ENCODE measurements at regions not wholly inside any gene's neighbourhood (a gene's known extent, or its start where the extent isn't known, plus 50 kb on each side); places are given as distances from the start of the nearest gene placed in this dataset.

- H2BK5ac ChIP-seq (ENCODE audit: insufficient read length, low read length): no peak overlapping the region
- H3K27ac ChIP-seq (ENCODE audit: insufficient read length, low read depth, low read length): no peak overlapping the region
- WGBS (ENCODE audit: extremely low coverage, insufficient read length, low lambda C conversion rate): no CpG with 5 or more reads among the region's 6 CpGs
- H4K91ac ChIP-seq (ENCODE audit: insufficient read length, low read depth, low read length): no peak overlapping the region
- no peak overlapping the region for H4K8ac ChIP-seq (replicated peaks; ENCODE audit: insufficient read length, low read depth, low read length)
- Mint-ChIP-seq H3K4me3 (no peak overlapping the region), H3K27me3 (ENCODE audit: low read depth) (no peaks in the 10 kb centered on the region), H3K4me1 (peaks cover 7 to 14% of the 10 kb centered on the region in 2 experiments), H3K36me3 (ENCODE audit: insufficient read depth in 1 of 3, low read depth in 3 of 3) (no peaks in the 10 kb centered on the region; a peak in 1 of 7 replicates), H3K9me3 (no peaks in the 10 kb centered on the region), H3K27ac (peak overlapping the region in 1 of 3 experiments; percentile 39; a peak in 1 of 7 replicates)
- no peak overlapping the region for H3K4ac ChIP-seq (ENCODE audit: low read depth, low read length)
- no peak overlapping the region for H2BK12ac ChIP-seq (ENCODE audit: insufficient read length, low read depth, low read length)
- no peaks in the 10 kb centered on the region for H3K23me2 ChIP-seq (ENCODE audit: insufficient read length, low read depth, low read length, poor library complexity, severe bottlenecking)
- H2BK15ac ChIP-seq (ENCODE audit: low read depth, low read length): no peak overlapping the region
- H2AK5ac ChIP-seq (ENCODE audit: insufficient read length, low read length): no peak overlapping the region
- DNase-seq: no peak
- no peak overlapping the region for H3K23ac ChIP-seq (ENCODE audit: insufficient read length, low read depth, low read length)
- H3K4me1 ChIP-seq (ENCODE audit: insufficient read depth, low read length): peaks cover 4% of the 10 kb centered on the region; the same call in 1 of the 2 replicates
- no peak overlapping the region for H2AFZ ChIP-seq (ENCODE audit: low read length)
- no peaks in the 10 kb centered on the region for H3K79me1 ChIP-seq (ENCODE audit: insufficient read depth, low read depth, low read length, poor library complexity, severe bottlenecking)
- H2BK120ac ChIP-seq (ENCODE audit: low read depth, low read length, poor library complexity, severe bottlenecking): no peak overlapping the region
- no peak overlapping the region for H3K18ac ChIP-seq (ENCODE audit: insufficient read length, low read depth, low read length)
- H3K9ac ChIP-seq (ENCODE audit: extremely low read depth, insufficient read length, low read length): no peak overlapping the region
- H3K14ac ChIP-seq (ENCODE audit: insufficient read depth, low read length): no peak overlapping the region
- no peak for TF ChIP-seq CTCF (conservative IDR thresholded peaks at IDR 0.05)
- H3K56ac ChIP-seq (ENCODE audit: insufficient read length, low read depth, low read length): no peak overlapping the region
- H3K4me2 ChIP-seq (ENCODE audit: insufficient read depth, insufficient read length, low read length): no peak overlapping the region
- no peaks in the 10 kb centered on the region for H4K20me1 ChIP-seq (ENCODE audit: control insufficient read depth, insufficient read depth, insufficient read length)
- H3T11ph ChIP-seq (ENCODE audit: low read length): no peak overlapping the region
- H3K9me3 ChIP-seq (ENCODE audit: control insufficient read depth, low read depth, low read length): no peaks in the 10 kb centered on the region
- no peaks in the 10 kb centered on the region for H3K79me2 ChIP-seq (ENCODE audit: insufficient read depth, low read length)
- H2BK20ac ChIP-seq (ENCODE audit: low read depth, low read length, poor library complexity, severe bottlenecking): no peak overlapping the region
- no peak overlapping the region for H4K5ac ChIP-seq (ENCODE audit: insufficient read length, low read depth, low read length)
- no peaks in the 10 kb centered on the region for H3K27me3 ChIP-seq (ENCODE audit: insufficient read depth, low read length)
These were observed 258.2 kb upstream of the PIK3R1 start for GRCh38 chr5:67957374-67957773.
